Breast epithelium (tissue), 4 donors: ENCODE measurements at regions not wholly inside any gene's neighbourhood (a gene's known extent, or its start where the extent isn't known, plus 50 kb on each side); places are given as distances from the start of the nearest gene placed in this dataset.

ENCODE experiments used
- DNase-seq, 2 donors: peaks; one replicate each; pipeline ENCODE4 v3.0.0-alpha.2; 2019; ENCODE audit warnings: low spot score in 2 of 2
- H3K27ac ChIP-seq, 2 donors: fragments of 200-600 bp; sonication (generic) in 1 of 2; one replicate each; pipeline ENCODE4 v1.5.1; 2016 to 2019; ENCODE audit warnings: mild to moderate bottlenecking in 1 of 2
- H3K27me3 ChIP-seq, 2 donors: fragments of 200-600 bp; sonication (generic) in 1 of 2; one replicate each; pipeline versions ENCODE4 v1.5.1 to v1.6.0; 2017 to 2019; ENCODE audit warnings: control low read depth in 1 of 2, mild to moderate bottlenecking in 1 of 2
- H3K36me3 ChIP-seq: fragments of 200-600 bp; one replicate; pipeline ENCODE4 v1.5.1; 2019
- H3K4me1 ChIP-seq, 2 donors: fragments of 200-600 bp; sonication (generic); one replicate each; pipeline ENCODE4 v1.5.1; 2016 to 2019; ENCODE audit warnings: control low read depth in 1 of 2
- H3K4me3 ChIP-seq, 3 donors: fragments of 200-600 bp; sonication (generic); 1 replicate in 2 of 3; 2 replicates in 1 of 3; pipeline ENCODE4 v1.5.1; 2016 to 2019; ENCODE audit warnings: mild to moderate bottlenecking in 3 of 3, moderate library complexity in 2 of 3
- H3K9me3 ChIP-seq, 2 donors: fragments of 200-600 bp; sonication (generic) in 1 of 2; one replicate each; pipeline ENCODE4 v1.5.1; 2016 to 2019; ENCODE audit warnings: control low read depth in 1 of 2
- POLR2A ChIP-seq: fragments of 450-650 bp; IDR thresholded peaks from one replicate; pipeline ENCODE4 v1.6.1; 2016; ENCODE audit warnings: antibody characterized with exemption, mild to moderate bottlenecking, moderate library complexity
- POLR2AphosphoS5 ChIP-seq, 3 donors: sonication (generic); formaldehyde crosslinking; IDR thresholded peaks; one replicate each; pipeline ENCODE4 v1.6.1; 2017; ENCODE audit warnings: antibody characterized with exemption in 3 of 3
- intact Hi-C: fragments of 100-400 bp; cut with DNase I; formaldehyde crosslinking; loops from one replicate; pipeline ENCODE4 v1.15.1; 2023; ENCODE audit warnings: low total_unique reads
- TF ChIP-seq, protein P1 (sequence below), 3 donors: fragments of 450-650 bp; IDR thresholded peaks; one replicate each; pipeline ENCODE4 v1.5.1; 2016 to 2017; ENCODE audit warnings: antibody characterized with exemption in 3 of 3, mild to moderate bottlenecking in 3 of 3, moderate library complexity in 3 of 3

DNA sequence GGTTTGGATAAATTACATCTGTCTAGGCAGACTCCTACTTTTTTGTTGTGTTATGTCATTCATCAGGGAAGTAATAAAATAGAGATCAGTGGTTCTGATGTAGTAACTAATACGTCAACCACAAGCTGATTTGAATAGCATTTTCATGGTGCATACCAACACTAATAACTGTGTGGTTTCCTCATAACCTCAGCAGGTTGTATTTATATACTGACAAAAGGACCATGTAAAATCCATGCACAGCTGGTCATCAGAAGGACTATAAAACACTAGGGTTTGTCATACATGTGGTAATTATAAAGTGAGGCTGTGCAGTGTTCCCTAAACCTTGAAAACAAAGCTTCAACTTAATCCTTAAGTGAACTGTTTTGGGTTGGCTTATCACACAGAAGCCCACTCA, 216.8 kb upstream of the RBMS3 start:
- peaks cover 5 to 11% of the 10 kb centered on the region in 2 donors for H3K9me3 ChIP-seq
- H3K36me3 ChIP-seq = no peaks in the 10 kb centered on the region
- H3K27ac ChIP-seq = no peak overlapping the region
- H3K4me1 ChIP-seq = no peaks in the 10 kb centered on the region
- H3K4me3 ChIP-seq = no peak overlapping the region
- no peak for DNase-seq
- intact Hi-C loops = no loop called here
- no peaks in the 10 kb centered on the region for H3K27me3 ChIP-seq
- TF ChIP-seq POLR2A (no peak), POLR2AphosphoS5 (IDR thresholded peaks at IDR 0.05) (no peak)
- TF ChIP-seq, protein P1, sequence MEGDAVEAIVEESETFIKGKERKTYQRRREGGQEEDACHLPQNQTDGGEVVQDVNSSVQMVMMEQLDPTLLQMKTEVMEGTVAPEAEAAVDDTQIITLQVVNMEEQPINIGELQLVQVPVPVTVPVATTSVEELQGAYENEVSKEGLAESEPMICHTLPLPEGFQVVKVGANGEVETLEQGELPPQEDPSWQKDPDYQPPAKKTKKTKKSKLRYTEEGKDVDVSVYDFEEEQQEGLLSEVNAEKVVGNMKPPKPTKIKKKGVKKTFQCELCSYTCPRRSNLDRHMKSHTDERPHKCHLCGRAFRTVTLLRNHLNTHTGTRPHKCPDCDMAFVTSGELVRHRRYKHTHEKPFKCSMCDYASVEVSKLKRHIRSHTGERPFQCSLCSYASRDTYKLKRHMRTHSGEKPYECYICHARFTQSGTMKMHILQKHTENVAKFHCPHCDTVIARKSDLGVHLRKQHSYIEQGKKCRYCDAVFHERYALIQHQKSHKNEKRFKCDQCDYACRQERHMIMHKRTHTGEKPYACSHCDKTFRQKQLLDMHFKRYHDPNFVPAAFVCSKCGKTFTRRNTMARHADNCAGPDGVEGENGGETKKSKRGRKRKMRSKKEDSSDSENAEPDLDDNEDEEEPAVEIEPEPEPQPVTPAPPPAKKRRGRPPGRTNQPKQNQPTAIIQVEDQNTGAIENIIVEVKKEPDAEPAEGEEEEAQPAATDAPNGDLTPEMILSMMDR (IDR thresholded peaks at IDR 0.05) = no peak

DNA sequence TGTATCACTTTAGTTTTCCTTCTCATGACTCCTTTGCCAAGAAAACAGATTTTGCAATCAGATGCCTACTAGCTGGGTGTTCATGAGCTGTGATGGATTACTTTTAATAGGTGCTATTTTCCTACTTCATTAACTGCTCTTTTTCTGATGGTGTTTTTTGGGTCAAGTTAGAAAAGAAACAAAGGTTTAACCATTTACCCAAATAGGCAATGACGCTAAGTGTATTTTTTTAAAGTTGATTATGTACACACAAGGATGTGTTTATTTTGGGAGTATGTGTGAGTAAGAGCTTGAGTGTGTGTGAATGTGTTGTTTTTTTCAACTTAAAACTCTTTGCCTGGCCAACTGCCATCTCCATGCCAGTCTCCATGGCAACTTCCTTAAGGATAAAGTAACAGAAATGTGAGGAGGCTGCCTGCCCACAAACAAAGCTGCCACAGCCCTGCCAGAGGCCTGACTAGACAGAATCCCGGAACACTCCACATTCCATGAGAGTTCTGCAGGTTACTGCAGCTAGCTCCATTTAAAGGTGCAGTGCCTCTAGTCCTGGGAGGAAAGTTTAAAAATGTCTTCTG, 215.6 kb upstream of the RBMS3 start:
- Histone ChIP-seq H3K27me3 (no peaks in the 10 kb centered on the region), H3K4me1 (no peaks in the 10 kb centered on the region), H3K4me3 (no peak overlapping the region), H3K36me3 (no peaks in the 10 kb centered on the region), H3K9me3 (peaks cover 0 to 6% of the 10 kb centered on the region in 2 donors), H3K27ac (peak overlapping the region in 1 of 2 donors; percentile 9)
- DNase-seq = peak; percentile 53 to 90
- intact Hi-C loops = loop anchor here (5.0 kb wide), 1 partner anchor 117 kb away; no protein-coding TSS in a partner anchor
- no peak for TF ChIP-seq POLR2A
- TF ChIP-seq, protein P1 (IDR thresholded peaks at IDR 0.05) = no peak

DNA sequence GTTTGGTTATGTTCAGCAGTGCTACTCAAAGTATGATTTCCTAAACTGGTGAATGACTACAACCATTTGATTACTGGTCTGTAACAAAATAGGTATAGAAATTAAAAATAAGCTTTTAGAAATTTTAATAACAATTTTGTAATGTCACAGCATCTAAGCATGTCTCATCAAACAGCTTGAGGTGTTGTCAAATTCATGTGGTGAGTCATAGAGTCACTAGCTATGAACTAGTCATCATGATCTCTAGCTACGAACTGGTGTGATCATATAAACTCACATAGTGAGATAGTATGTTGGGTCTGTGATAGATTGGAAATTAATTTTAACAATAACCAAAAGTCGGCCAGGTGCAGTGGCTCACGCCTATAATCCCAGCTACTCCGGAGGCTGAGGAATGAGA, 213.9 kb upstream of the RBMS3 start:
- intact Hi-C loops = loop anchor here (5.0 kb wide), 1 partner anchor 115 kb away; no protein-coding TSS in a partner anchor
- Histone ChIP-seq H3K27me3 (no peaks in the 10 kb centered on the region), H3K4me1 (no peaks in the 10 kb centered on the region), H3K36me3 (no peaks in the 10 kb centered on the region), H3K27ac (no peak overlapping the region), H3K4me3 (no peak overlapping the region), H3K9me3 (peaks cover 0 to 6% of the 10 kb centered on the region in 2 donors)
- no peak for DNase-seq
- TF ChIP-seq, protein P1 (IDR thresholded peaks at IDR 0.05) = no peak
- TF ChIP-seq POLR2AphosphoS5 (IDR thresholded peaks at IDR 0.05) (no peak), POLR2A (no peak)

DNA sequence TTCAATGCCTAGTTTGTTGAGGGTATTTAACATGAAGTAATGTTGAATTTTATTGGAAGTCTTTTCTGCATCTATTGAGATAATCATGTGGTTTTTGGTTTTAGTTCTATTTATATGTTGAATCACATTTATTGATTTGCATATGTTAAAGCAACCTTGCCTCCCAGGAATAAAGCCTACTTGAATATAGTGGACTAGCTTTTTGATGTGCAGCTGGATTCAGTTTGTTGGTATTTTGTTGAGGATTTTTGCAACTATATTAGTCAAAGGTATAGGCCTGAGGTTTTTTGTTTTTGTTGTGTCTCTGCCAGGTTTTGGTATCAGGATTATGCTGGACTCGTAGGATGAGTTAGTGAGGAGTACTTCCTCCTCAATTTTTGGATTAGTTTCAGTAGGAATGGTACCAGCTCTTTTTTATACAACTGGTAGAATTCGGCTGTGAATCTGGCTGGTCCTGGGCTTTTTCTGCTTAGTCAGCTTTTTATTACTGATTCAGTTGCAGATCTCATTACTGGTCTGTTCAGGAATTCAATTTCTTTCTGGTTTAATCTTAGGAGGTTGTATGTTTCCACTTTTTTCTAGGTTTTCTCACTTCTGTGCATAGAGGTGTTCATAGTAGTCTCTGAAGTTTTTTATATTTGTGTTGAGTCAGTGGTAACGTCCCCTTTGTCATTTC, 209.8 kb upstream of the RBMS3 start:
- Histone ChIP-seq H3K9me3 (peaks cover 0 to 6% of the 10 kb centered on the region in 2 donors), H3K4me3 (no peak overlapping the region), H3K27me3 (no peaks in the 10 kb centered on the region), H3K36me3 (no peaks in the 10 kb centered on the region), H3K4me1 (no peaks in the 10 kb centered on the region), H3K27ac (no peak overlapping the region)
- intact Hi-C loops = no loop called here
- no peak for DNase-seq
- TF ChIP-seq POLR2AphosphoS5 (IDR thresholded peaks at IDR 0.05) = no peak
- no peak for TF ChIP-seq POLR2A
- TF ChIP-seq, protein P1 (IDR thresholded peaks at IDR 0.05) = no peak

DNA sequence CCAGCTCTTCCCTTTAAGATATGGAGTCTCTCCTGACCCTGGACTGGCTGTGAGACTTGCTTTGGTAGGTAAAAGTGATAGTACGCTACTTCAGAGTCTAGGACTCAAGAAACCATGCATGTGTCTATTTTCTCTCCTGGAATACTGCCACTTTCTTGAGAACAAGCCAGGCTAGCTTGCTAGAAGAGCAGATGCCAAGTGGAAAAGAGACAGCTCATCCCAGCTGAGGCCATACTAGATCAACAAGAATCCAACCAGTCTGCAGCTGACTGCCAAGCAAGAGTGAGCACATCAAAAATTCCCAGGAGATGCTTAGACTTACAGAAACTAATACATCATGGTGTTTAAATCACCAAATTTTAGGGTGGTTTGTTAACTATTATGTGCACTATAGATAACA, 208.3 kb upstream of the RBMS3 start:
- intact Hi-C loops = no loop called here
- DNase-seq = no peak
- Histone ChIP-seq H3K27ac (no peak overlapping the region), H3K36me3 (no peaks in the 10 kb centered on the region), H3K27me3 (no peaks in the 10 kb centered on the region), H3K4me3 (no peak overlapping the region), H3K4me1 (no peaks in the 10 kb centered on the region), H3K9me3 (peaks cover 0 to 6% of the 10 kb centered on the region in 2 donors)
- TF ChIP-seq, protein P1 (IDR thresholded peaks at IDR 0.05) = no peak
- no peak for TF ChIP-seq POLR2A
- TF ChIP-seq POLR2AphosphoS5 (IDR thresholded peaks at IDR 0.05) = no peak
